K562 (cell line): ENCODE measurements at regions not wholly inside any gene's neighbourhood (a gene's known extent, or its start where the extent isn't known, plus 50 kb on each side); places are given as distances from the start of the nearest gene placed in this dataset.

ENCODE experiments used
- ATAC-seq: fragments of 200-7000 bp; cut with Tn5 transposase; 3 replicates; pipeline ENCODE4 v1.9.1; 2020; ENCODE audit warnings: moderate library complexity
- BruUV-seq: library from RNA; stranded (reverse); fragments of 400-500 nt; replicated peaks from 2 replicates; lab custom pipeline; 2021; lab: Mats Ljungman, UMichigan
- CTCF ChIA-PET: fragments of 300-600 bp; formaldehyde crosslinking; extraction: SDS; loops from one replicate; lab custom pipeline; 2021; ENCODE audit warnings: low intra/inter-chr PET ratio; lab: Yijun Ruan, JAX
- POLR2A ChIA-PET: fragments of 300-600, 350-650 bp; sonication (Branson Sonifier 250); formaldehyde crosslinking; extraction: SDS; loops from one replicate; lab custom pipeline; 2021; ENCODE audit warnings: antibody characterized with exemption, inconsistent platforms; lab: Yijun Ruan, JAX
- DNase-seq, 4 experiments: peaks; one replicate each; pipeline versions ENCODE4 v3.0.0 to v3.0.0-alpha.2; 2011 to 2018; ENCODE audit warnings: low spot score in 3 of 4, mixed read lengths in 3 of 4; ENCODE audit errors: extremely low read depth in 1 of 4
- FAIRE-seq: peaks from 2 replicates; lab custom pipeline; 2011; peaks lifted over from hg19 to GRCh38; lab: Jason Lieb, UNC
- H2AFZ ChIP-seq: 2 replicates; pipeline ENCODE4 v1.6.0; 2011; ENCODE audit warnings: low read depth, low read length, control low read depth, inconsistent platforms
- H3K27ac ChIP-seq: fragments of 200-600 bp; 3 replicates; pipeline ENCODE4 v1.8.0; 2011; ENCODE audit warnings: low read depth, mild to moderate bottlenecking, control low read depth, inconsistent platforms, low read length, moderate library complexity, mixed read lengths; ENCODE audit errors: extremely low read depth
- H3K27me3 ChIP-seq, 2 experiments: fragments of 300-600 bp in 1 of 2; 2 replicates in 1 of 2; 3 replicates in 1 of 2; pipeline versions ENCODE4 v1.6.0 to v1.8.0; 2011; ENCODE audit warnings: inconsistent platforms in 2 of 2, low read length in 2 of 2, mild to moderate bottlenecking in 1 of 2, mixed read lengths in 1 of 2, moderate library complexity in 1 of 2; ENCODE audit not compliant: control insufficient read depth in 2 of 2, insufficient read depth in 2 of 2
- H3K36me3 ChIP-seq: fragments of 300-600 bp; 3 replicates; pipeline ENCODE4 v1.8.0; 2011; ENCODE audit warnings: mild to moderate bottlenecking, low read length, inconsistent platforms; ENCODE audit not compliant: control insufficient read depth, insufficient read depth
- H3K4me1 ChIP-seq, 2 experiments: fragments of 200-600 bp in 1 of 2; replicated peaks in 1 of 2; 2 replicates in 1 of 2; 3 replicates in 1 of 2; pipeline versions ENCODE4 v1.5.1 to v1.8.0; 2011; ENCODE audit warnings: inconsistent platforms in 2 of 2, low read length in 2 of 2, mild to moderate bottlenecking in 1 of 2, mixed read lengths in 1 of 2, moderate library complexity in 1 of 2; ENCODE audit not compliant: control insufficient read depth in 2 of 2, insufficient read depth in 2 of 2
- H3K4me2 ChIP-seq: 2 replicates; pipeline ENCODE4 v1.6.1; 2011; ENCODE audit warnings: low read length, control low read depth, inconsistent platforms, mixed read lengths; ENCODE audit not compliant: insufficient read depth
- H3K4me3 ChIP-seq: fragments of 200-600 bp; sonication (generic), shearing (Covaris generic); 2 replicates; pipeline ENCODE4 v1.5.1; 2016; ENCODE audit warnings: control low read depth, inconsistent platforms
- H3K79me2 ChIP-seq: fragments of 200-600 bp; 3 replicates; pipeline ENCODE4 v1.8.0; 2011; ENCODE audit warnings: low read length, inconsistent platforms; ENCODE audit not compliant: control insufficient read depth, insufficient read depth
- H3K9ac ChIP-seq, 2 experiments: 2 replicates each; pipeline versions ENCODE4 v1.6.0 to v1.6.1; 2011; ENCODE audit warnings: low read depth in 2 of 2, low read length in 2 of 2, control low read depth in 1 of 2, inconsistent platforms in 1 of 2, mild to moderate bottlenecking in 1 of 2, mixed read lengths in 1 of 2; ENCODE audit not compliant: insufficient read depth in 1 of 2
- H3K9me1 ChIP-seq: one replicate; pipeline ENCODE4 v1.6.0; 2011; ENCODE audit warnings: inconsistent platforms, mild to moderate bottlenecking, low read length, moderate library complexity; ENCODE audit not compliant: control insufficient read depth, insufficient read depth
- H3K9me3 ChIP-seq: replicated peaks from 2 replicates; pipeline ENCODE4 v1.5.1; 2011; ENCODE audit warnings: low read depth, low read length, inconsistent platforms; ENCODE audit not compliant: control insufficient read depth, insufficient read depth
- H4K20me1 ChIP-seq: replicated peaks from 2 replicates; pipeline ENCODE4 v1.6.1; 2011; ENCODE audit warnings: low read length, inconsistent platforms, mixed read lengths; ENCODE audit not compliant: control insufficient read depth, insufficient read depth
- KDM4B ChIP-seq, 2 experiments: fragments of 450-650 bp in 1 of 2; sonication (generic) in 1 of 2; IDR thresholded peaks; 2 replicates each; pipeline ENCODE4 v1.6.1; 2016 to 2017; ENCODE audit warnings: borderline replicate concordance in 2 of 2, antibody characterized with exemption in 1 of 2, low read depth in 1 of 2, mild to moderate bottlenecking in 1 of 2
- MAFG ChIP-seq: fragments of 450-650 bp; conservative IDR thresholded peaks from 2 replicates; pipeline ENCODE4 v1.6.1; 2016; ENCODE audit warnings: missing genetic modification characterization, missing compliant biosample characterization
- PBX2 ChIP-seq, 2 experiments: IDR thresholded peaks in 1 of 2; conservative IDR thresholded peaks in 1 of 2; 2 replicates each; pipeline ENCODE4 v1.6.1; 2016; ENCODE audit warnings: low read depth in 2 of 2, mild to moderate bottlenecking in 1 of 2, missing compliant biosample characterization in 1 of 2, missing genetic modification characterization in 1 of 2, moderate library complexity in 1 of 2
- PRMT5 ChIP-seq: sonication (generic); formaldehyde crosslinking; IDR thresholded peaks from 2 replicates; pipeline ENCODE4 v1.5.0; 2020; ENCODE audit warnings: missing genetic modification reagents
- WGBS: fragments of 100-300 bp; shearing (Covaris generic); methylation state at CpG from one replicate; pipeline ENCODE4 v1.1.6; 2016; ENCODE audit warnings: low coverage, mixed read lengths; ENCODE audit not compliant: insufficient coverage; ENCODE audit errors: missing lambda C conversion rate; 5-methylcytosine and 5-hydroxymethylcytosine counted together
- in situ Hi-C: fragments of 300-500 bp; cut with MboI; formaldehyde crosslinking; loops from 4 replicates; pipeline ENCODE4 v1.15.0; 2018; ENCODE audit warnings: inconsistent platforms, mixed read lengths
- intact Hi-C: fragments of 100-400 bp; cut with micrococcal nuclease; formaldehyde crosslinking; loops from 2 replicates; pipeline ENCODE4 v1.14.2; 2022
- TF ChIP-seq, protein P1 (sequence below): fragments of 200-800 bp; sonication (Bioruptor generic); IDR thresholded peaks from 2 replicates; pipeline ENCODE4 v1.6.1; 2017; ENCODE audit warnings: missing genetic modification characterization, missing compliant biosample characterization
- TF ChIP-seq, protein P2 (sequence below): sonication (generic); IDR thresholded peaks from 2 replicates; pipeline ENCODE4 v1.6.1; 2016
- TF ChIP-seq, protein P3 (sequence below): fragments of 250-450 bp; sonication (Bioruptor Pico); IDR thresholded peaks from 2 replicates; pipeline ENCODE4 v1.5.0; 2021

DNA sequence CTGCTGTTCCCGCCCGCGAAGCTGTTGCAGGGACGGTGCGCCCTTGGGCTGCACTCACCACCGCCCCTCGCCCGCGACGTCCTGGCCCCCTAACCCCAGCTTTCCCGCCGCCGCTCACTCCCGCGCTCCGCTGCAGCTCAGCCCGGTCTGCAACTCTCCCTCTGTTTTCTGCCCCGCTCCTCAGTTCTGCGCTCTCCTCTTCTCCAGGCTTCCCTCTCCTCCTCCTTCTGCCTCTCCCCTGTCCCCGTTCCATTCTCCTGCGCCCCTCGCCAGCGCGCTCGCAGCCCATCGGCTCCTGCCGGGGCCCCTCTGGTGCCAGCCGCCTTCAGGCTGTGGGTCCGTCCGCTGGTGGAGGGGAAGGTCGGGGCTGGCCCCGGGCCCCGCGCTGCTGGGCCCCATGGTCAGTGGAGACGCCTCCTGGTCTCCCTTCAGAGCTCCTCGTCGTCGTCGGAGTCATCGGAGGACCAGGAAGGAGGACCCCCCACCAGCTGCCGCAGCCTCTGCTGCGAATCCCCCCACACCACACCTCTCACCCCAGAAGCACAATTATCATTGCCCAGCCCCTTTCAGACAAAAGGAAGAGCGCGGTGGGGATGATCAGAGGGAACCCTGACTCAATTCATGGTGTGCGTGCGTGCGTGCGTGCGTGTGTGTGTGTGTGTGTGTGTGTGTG is 223.2 kb upstream of the FOXF1 start:
- Histone ChIP-seq H3K27me3 (peaks cover 35 to 74% of the 10 kb centered on the region in 2 experiments), H2AFZ (no peak overlapping the region), H3K4me3 (no peak overlapping the region), H3K9ac (no peak overlapping the region), H3K9me3 (no peaks in the 10 kb centered on the region), H3K36me3 (no peaks in the 10 kb centered on the region)
- CTCF ChIA-PET: no interaction called here
- intact Hi-C loops: no loop called here
- TF ChIP-seq, protein P1, sequence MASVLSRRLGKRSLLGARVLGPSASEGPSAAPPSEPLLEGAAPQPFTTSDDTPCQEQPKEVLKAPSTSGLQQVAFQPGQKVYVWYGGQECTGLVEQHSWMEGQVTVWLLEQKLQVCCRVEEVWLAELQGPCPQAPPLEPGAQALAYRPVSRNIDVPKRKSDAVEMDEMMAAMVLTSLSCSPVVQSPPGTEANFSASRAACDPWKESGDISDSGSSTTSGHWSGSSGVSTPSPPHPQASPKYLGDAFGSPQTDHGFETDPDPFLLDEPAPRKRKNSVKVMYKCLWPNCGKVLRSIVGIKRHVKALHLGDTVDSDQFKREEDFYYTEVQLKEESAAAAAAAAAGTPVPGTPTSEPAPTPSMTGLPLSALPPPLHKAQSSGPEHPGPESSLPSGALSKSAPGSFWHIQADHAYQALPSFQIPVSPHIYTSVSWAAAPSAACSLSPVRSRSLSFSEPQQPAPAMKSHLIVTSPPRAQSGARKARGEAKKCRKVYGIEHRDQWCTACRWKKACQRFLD (CRISPR knock-in tag): no peak
- TF ChIP-seq, all 486 proteins: peak for 0
- in situ Hi-C loops: no loop called here
- no peak overlapping the region for H3K4me2 ChIP-seq
- H3K9me1 ChIP-seq: no peaks in the 10 kb centered on the region
- H3K79me2 ChIP-seq: no peaks in the 10 kb centered on the region
- DNase-seq: no peak
- H4K20me1 ChIP-seq: 0 out of 2 replicates have a peak, but pooled peaks cover 4% of the 10 kb centered on the region
- no peak for FAIRE-seq
- no peak for ATAC-seq
- no peak overlapping the region for H3K27ac ChIP-seq
- WGBS: 1% methylated on average over 38 of the region's 49 CpGs
- POLR2A ChIA-PET: interaction anchor here (0.6 kb wide), 1 partner anchor 85 kb away, joined by 3 read pairs; no protein-coding TSS in a partner anchor
- BruUV-seq: no TSS peak
- no peaks in the 10 kb centered on the region for H3K4me1 ChIP-seq

- 1% methylated on average over 7 of the region's 8 CpGs for WGBS
- BruUV-seq: no TSS peak
- DNase-seq: no peak
- H3K4me1 ChIP-seq: no peaks in the 10 kb centered on the region
- intact Hi-C loops (no loop called here), in situ Hi-C loops (no loop called here)
- no peak for FAIRE-seq
- 0 out of 2 replicates have a peak, but pooled peaks cover 4% of the 10 kb centered on the region for H4K20me1 ChIP-seq
- H2AFZ ChIP-seq: no peak overlapping the region
- H3K4me3 ChIP-seq: no peak overlapping the region
- ChIA-PET POLR2A (no interaction called here), CTCF (no interaction called here)
- H3K27ac ChIP-seq: no peak overlapping the region
- H3K9me3 ChIP-seq: no peaks in the 10 kb centered on the region
- no peaks in the 10 kb centered on the region for H3K36me3 ChIP-seq
- H3K4me2 ChIP-seq: no peak overlapping the region
- no peaks in the 10 kb centered on the region for H3K9me1 ChIP-seq
- H3K27me3 ChIP-seq: peaks cover 33 to 74% of the 10 kb centered on the region in 2 experiments
- H3K79me2 ChIP-seq: no peaks in the 10 kb centered on the region
- no peak for ATAC-seq
- H3K9ac ChIP-seq: no peak overlapping the region
- TF ChIP-seq KDM4B (IDR thresholded peaks at IDR 0.05; ENCODE audit: borderline replicate concordance in 2 of 2, low read depth in 1 of 2) (no peak), MAFG (tag) (no peak), PBX2 (CRISPR knock-in tag; IDR thresholded peaks at IDR 0.05; ENCODE audit: low read depth) (no peak), PBX2 (tag; conservative IDR thresholded peaks at IDR 0.05; ENCODE audit: low read depth) (no peak), PRMT5 (no peak)
- TF ChIP-seq, protein P2, sequence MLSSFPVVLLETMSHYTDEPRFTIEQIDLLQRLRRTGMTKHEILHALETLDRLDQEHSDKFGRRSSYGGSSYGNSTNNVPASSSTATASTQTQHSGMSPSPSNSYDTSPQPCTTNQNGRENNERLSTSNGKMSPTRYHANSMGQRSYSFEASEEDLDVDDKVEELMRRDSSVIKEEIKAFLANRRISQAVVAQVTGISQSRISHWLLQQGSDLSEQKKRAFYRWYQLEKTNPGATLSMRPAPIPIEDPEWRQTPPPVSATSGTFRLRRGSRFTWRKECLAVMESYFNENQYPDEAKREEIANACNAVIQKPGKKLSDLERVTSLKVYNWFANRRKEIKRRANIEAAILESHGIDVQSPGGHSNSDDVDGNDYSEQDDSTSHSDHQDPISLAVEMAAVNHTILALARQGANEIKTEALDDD: no peak
- TF ChIP-seq, protein P3, sequence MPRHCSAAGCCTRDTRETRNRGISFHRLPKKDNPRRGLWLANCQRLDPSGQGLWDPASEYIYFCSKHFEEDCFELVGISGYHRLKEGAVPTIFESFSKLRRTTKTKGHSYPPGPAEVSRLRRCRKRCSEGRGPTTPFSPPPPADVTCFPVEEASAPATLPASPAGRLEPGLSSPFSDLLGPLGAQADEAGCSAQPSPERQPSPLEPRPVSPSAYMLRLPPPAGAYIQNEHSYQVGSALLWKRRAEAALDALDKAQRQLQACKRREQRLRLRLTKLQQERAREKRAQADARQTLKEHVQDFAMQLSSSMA (CRISPR knock-in tag): no peak
Observed at GRCh38 chr16:86287664-86288201, 222.6 kb upstream of the FOXF1 start.
